HG02588 (cell line): ENCODE measurements at regions not wholly inside any gene's neighbourhood (a gene's known extent, or its start where the extent isn't known, plus 50 kb on each side); places are given as distances from the start of the nearest gene placed in this dataset.
"Not testable (repeated sequence)": the region's sequence is repeated elsewhere in the genome, so short reads cannot be mapped to it uniquely, and the experiment has no call there.

Experiments
- ATAC-seq: cut with Tn5 transposase; IDR thresholded peaks from one replicate; pipeline ENCODE4 v1.9.1; 2021; ENCODE audit warnings: mild to moderate bottlenecking, moderate library complexity; ENCODE audit not compliant: unreplicated experiment

- ATAC-seq, result no peak
Measured at GRCh38 chr6:73929405-73929804, 233.4 kb downstream of the CD109 start.

DNA sequence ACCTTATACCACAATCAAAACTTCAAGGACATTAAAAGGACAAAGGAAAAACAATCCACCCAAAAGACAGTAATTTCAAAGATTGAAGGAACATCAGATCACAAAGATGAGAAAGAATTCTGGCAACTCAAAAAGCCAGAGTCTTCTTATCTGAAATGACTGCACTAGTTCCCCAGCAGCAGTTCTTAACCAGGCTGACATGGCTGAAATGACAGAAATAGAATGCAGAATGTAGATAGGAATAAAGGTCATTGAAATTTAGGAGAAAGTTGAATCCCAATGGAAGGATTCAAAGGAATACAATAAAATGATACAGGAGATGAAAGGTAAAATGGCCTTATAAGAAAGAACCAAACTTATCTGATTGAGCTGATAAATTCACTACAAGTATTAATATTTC is 231.4 kb downstream of the CD109 start:
- no peak for ATAC-seq

DNA sequence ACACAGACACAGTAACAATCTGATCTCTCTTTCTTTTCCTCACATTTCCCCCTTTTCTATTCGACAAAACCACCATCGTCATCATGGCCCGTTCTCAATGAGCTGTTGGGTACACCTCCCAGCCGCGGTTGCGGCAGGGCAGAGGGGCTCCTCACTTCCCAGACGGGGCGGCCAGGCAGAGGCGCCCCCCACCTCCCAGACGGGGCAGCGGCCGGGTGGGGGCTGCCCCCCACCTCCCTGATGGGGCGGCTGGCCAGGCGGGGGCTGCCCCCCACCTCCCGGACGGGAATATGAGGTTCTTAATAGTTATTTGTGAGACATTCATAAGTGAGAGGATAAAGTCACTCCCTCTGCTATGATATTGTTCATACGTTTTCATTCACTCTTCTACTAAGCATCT is 229.7 kb downstream of the CD109 start:
- ATAC-seq, result not testable (repeated sequence)

GRCh38 chr6:73923905-73924485 is 228.0 kb downstream of the CD109 start:
- no peak for ATAC-seq

- no peak for ATAC-seq
Measured at GRCh38 chr6:73903155-73903554, 207.2 kb downstream of the CD109 start.

DNA sequence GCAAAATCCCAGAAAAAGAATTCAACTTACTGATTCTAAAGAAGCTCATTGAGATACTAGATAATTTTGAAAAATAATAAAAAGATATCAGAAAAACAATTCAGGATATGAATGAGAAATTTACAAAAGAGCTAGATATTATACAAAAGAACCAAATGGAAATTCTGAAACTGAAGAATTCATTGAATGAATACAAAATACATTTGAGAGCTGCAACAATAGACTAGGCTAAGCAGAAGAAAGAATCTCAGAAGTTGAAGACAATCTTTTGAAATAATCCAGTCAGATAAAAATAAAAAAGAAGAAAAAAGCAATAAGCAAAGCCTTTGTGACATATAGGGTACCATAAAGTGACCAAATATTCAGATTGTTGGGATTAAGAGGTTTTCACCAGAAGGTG is 206.0 kb downstream of the CD109 start:
- no peak for ATAC-seq

GRCh38 chr6:73901311-73901710 is 205.3 kb downstream of the CD109 start:
- ATAC-seq, result no peak

GRCh38 chr6:73898599-73898998 is 202.6 kb downstream of the CD109 start:
- no peak for ATAC-seq

DNA sequence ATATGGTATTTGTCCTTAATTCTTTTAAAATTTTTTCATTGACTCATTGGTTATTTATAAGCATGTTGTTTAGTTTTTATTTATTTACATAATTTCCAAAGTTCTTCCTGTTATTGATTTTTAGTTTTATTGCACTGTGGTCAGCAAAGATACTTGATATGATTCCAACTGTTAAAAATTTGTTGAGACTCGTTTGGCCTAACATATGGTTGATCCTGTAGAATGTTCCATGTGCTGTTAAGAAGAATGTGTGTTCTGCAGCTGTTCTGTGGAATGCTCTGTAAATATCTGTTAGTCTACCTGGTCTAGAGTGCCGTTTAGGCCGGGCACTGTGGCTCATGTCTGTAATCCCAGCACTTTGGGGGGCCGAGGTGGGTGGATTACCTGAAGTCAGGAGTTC is 197.7 kb downstream of the CD109 start:
- no peak for ATAC-seq

DNA sequence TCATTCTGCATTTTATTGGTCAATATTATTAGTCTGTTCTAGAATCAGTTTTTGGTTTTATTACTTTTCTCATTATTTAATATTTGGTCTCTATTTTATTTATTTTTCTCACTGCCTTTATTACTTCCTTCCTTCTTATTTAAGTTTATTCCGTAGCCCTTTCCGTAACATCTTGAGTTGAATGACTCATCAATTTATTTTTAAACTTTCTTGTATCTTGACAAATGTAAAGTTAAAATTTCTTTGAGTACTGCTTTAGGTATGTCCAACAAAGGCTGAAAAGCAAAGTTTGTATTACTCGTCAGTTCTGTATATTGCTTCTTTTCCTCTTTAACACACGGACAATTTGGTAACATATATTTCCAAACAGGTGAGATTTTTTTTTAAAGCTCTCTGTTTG is 192.0 kb downstream of the CD109 start:
- ATAC-seq, result no peak

- ATAC-seq, result no peak
Measured at GRCh38 chr6:73885393-73885792, 189.4 kb downstream of the CD109 start.

DNA sequence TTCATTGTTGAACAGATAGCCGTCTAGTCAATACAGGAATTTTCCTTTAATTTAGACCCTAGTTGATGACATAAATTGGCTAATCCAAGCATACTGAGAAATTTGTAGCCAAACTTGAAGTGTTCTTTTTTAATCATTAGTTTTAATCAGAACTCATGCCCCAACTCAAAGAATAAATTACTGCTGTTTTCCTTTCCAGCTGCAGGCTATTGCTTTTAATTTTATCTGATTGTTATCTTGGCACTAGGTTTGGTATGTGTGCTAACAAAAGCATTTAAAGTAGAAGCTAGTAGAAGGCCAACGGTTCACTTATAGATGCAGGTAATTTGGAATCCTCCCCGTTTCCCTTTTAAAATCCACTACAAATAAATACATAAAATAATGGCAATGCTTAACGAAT is 188.5 kb downstream of the CD109 start:
- no peak for ATAC-seq

DNA sequence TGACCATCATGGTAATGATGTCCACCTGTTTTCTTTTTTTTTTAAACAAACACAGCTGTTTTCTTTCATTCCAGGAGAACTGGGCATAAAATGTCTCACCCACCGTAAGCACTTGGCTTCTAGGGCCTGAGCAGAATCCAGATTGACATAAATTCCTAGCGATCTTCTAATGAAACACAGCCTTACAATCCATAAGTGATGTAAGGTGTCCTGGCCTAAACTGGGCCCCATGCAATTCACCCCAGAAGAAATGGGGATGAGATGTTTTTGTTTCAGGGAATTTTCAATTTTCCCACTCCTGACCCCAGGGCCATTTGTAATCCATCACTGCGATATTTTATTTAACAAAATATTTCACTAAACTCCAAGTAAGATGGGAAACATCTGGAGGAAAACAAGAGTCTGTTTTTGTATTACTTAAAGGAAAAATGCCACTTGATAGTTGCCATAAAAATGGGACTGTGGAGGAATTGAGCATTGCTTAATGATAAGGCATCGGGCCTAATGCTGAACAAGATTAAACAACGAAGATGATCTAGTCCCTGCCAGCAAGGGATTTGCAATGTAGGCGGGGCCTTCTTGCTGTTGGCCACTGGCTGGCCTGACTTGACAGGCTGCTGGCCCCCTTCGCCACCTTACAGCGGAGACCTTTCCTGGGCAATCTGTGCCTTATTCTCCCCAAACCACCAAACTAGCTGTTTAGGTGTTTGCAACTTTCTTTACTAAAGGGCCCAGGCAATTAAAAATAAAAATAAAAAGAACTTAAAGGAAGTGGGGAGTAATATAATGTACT is 183.7 kb downstream of the CD109 start:
- ATAC-seq, result no peak

GRCh38 chr6:73878403-73878802 is 182.4 kb downstream of the CD109 start:
- no peak for ATAC-seq
